ENCODE measurements at regions not wholly inside any gene's neighbourhood (a gene's known extent, or its start where the extent isn't known, plus 50 kb on each side); places are given as distances from the start of the nearest gene placed in this dataset.

GRCh38 chr11:23398052-23398451, 537.8 kb upstream of the CCDC179 start:
- Histone ChIP-seq H3K27me3 (ENCODE audit: control insufficient read depth, low read length) (no peaks in the 10 kb centered on the region), H3K79me2 (ENCODE audit: control insufficient read depth, low read length) (no peaks in the 10 kb centered on the region), H4K20me1 (ENCODE audit: control insufficient read depth, insufficient read depth, low read depth, low read length) (no peaks in the 10 kb centered on the region), H3K9me2 (replicated peaks; ENCODE audit: control insufficient read depth, low read length) (no peaks in the 10 kb centered on the region), H3K4me2 (ENCODE audit: low read length) (no peak overlapping the region), H3K36me3 (ENCODE audit: control insufficient read depth, low read length) (no peaks in the 10 kb centered on the region), H3K9me3 (ENCODE audit: control insufficient read depth, insufficient read depth, low read length) (no peaks in the 10 kb centered on the region), H3F3A (ENCODE audit: control insufficient read depth, insufficient read depth) (no peaks in the 10 kb centered on the region), H3K4me3 (ENCODE audit: low read length) (no peak overlapping the region), H3K4me1 (ENCODE audit: control insufficient read depth, low read length) (no peaks in the 10 kb centered on the region), H3K27ac (ENCODE audit: low read depth, low read length) (no peak overlapping the region)
- TF ChIP-seq EZH2phosphoT487 (IDR thresholded peaks at IDR 0.05; ENCODE audit: borderline replicate concordance, low read length) (no peak), CTCF (IDR thresholded peaks at IDR 0.05; ENCODE audit: low read depth, low read length, poor library complexity, severe bottlenecking) (no peak)

GRCh38 chr11:23399995-23400394, 539.7 kb upstream of the CCDC179 start:
- Histone ChIP-seq H3K4me3 (ENCODE audit: low read length) (no peak overlapping the region), H3K27ac (ENCODE audit: low read depth, low read length) (no peak overlapping the region), H3K79me2 (ENCODE audit: control insufficient read depth, low read length) (no peaks in the 10 kb centered on the region), H3K4me2 (ENCODE audit: low read length) (no peak overlapping the region), H4K20me1 (ENCODE audit: control insufficient read depth, insufficient read depth, low read depth, low read length) (no peaks in the 10 kb centered on the region), H3F3A (ENCODE audit: control insufficient read depth, insufficient read depth) (no peaks in the 10 kb centered on the region), H3K9me3 (ENCODE audit: control insufficient read depth, insufficient read depth, low read length) (peaks cover 9% of the 10 kb centered on the region; the same call in 1 of the 2 replicates), H3K36me3 (ENCODE audit: control insufficient read depth, low read length) (no peaks in the 10 kb centered on the region), H3K4me1 (ENCODE audit: control insufficient read depth, low read length) (no peaks in the 10 kb centered on the region), H3K27me3 (ENCODE audit: control insufficient read depth, low read length) (no peaks in the 10 kb centered on the region), H3K9me2 (replicated peaks; ENCODE audit: control insufficient read depth, low read length) (no peaks in the 10 kb centered on the region)
- TF ChIP-seq CTCF (IDR thresholded peaks at IDR 0.05; ENCODE audit: low read depth, low read length, poor library complexity, severe bottlenecking) (no peak), EZH2phosphoT487 (IDR thresholded peaks at IDR 0.05; ENCODE audit: borderline replicate concordance, low read length) (no peak)

- Histone ChIP-seq H3K4me1 (ENCODE audit: control insufficient read depth, low read length) (no peaks in the 10 kb centered on the region), H3K9me2 (replicated peaks; ENCODE audit: control insufficient read depth, low read length) (no peaks in the 10 kb centered on the region), H3F3A (ENCODE audit: control insufficient read depth, insufficient read depth) (no peaks in the 10 kb centered on the region), H3K27ac (ENCODE audit: low read depth, low read length) (no peak overlapping the region), H3K4me3 (ENCODE audit: low read length) (no peak overlapping the region), H3K36me3 (ENCODE audit: control insufficient read depth, low read length) (no peaks in the 10 kb centered on the region), H3K79me2 (ENCODE audit: control insufficient read depth, low read length) (no peaks in the 10 kb centered on the region), H3K27me3 (ENCODE audit: control insufficient read depth, low read length) (no peaks in the 10 kb centered on the region), H3K9me3 (ENCODE audit: control insufficient read depth, insufficient read depth, low read length) (peaks cover 15% of the 10 kb centered on the region; the same call in 1 of the 2 replicates), H4K20me1 (ENCODE audit: control insufficient read depth, insufficient read depth, low read depth, low read length) (no peaks in the 10 kb centered on the region), H3K4me2 (ENCODE audit: low read length) (no peak overlapping the region)
- TF ChIP-seq CTCF (IDR thresholded peaks at IDR 0.05; ENCODE audit: low read depth, low read length, poor library complexity, severe bottlenecking) = no peak
- no peak for TF ChIP-seq EZH2phosphoT487 (IDR thresholded peaks at IDR 0.05; ENCODE audit: borderline replicate concordance, low read length)
Observed at GRCh38 chr11:23403210-23404185, 543.2 kb upstream of the CCDC179 start.

All from DOHH2 (cell line).